ENCODE measurements at regions not wholly inside any gene's neighbourhood (a gene's known extent, or its start where the extent isn't known, plus 50 kb on each side); places are given as distances from the start of the nearest gene placed in this dataset.

GRCh38 chr14:97976861-97977260 is 1179.7 kb downstream of the VRK1 start:
- TF ChIP-seq CTCF (tag by site-specific recombination; IDR thresholded peaks at IDR 0.05) (no peak), ATF2 (tag by site-specific recombination; IDR thresholded peaks at IDR 0.05; ENCODE audit: low read depth) (no peak), KLF9 (tag by site-specific recombination; IDR thresholded peaks at IDR 0.05; ENCODE audit: low read depth) (no peak), ZFP3 (tag by site-specific recombination; IDR thresholded peaks at IDR 0.05; ENCODE audit: low read depth) (no peak)
